ENCODE measurements at regions not wholly inside any gene's neighbourhood (a gene's known extent, or its start where the extent isn't known, plus 50 kb on each side); places are given as distances from the start of the nearest gene placed in this dataset.

- intact Hi-C loops (cut with micrococcal nuclease): no loop called here
- ChIA-PET POLR2A (interaction anchor here (0.8 kb wide), 1 partner anchor 9 kb away, joined by 3 read pairs; no protein-coding TSS in a partner anchor), CTCF (interaction anchor here (1.0 to 1.1 kb wide), 2 partner anchors 39 to 80 kb away, joined by 3 to 5 read pairs; no protein-coding TSS in a partner anchor)
- no peaks in the 10 kb centered on the region for H3K27me3 Mint-ChIP-seq (ENCODE audit: insufficient read depth, unreplicated experiment)
- H3K9me3 Mint-ChIP-seq (ENCODE audit: unreplicated experiment): no peaks in the 10 kb centered on the region
- no peak for DNase-seq (ENCODE audit: unreplicated experiment)
- peaks cover 5% of the 10 kb centered on the region for H3K4me1 Mint-ChIP-seq (ENCODE audit: insufficient read depth, unreplicated experiment)
- H3K36me3 Mint-ChIP-seq (ENCODE audit: insufficient read depth, unreplicated experiment): no peaks in the 10 kb centered on the region
- no peak for TF ChIP-seq CTCF (IDR thresholded peaks at IDR 0.05; ENCODE audit: unreplicated experiment)
- H3K4me3 Mint-ChIP-seq (ENCODE audit: unreplicated experiment): no peak overlapping the region
- no peak overlapping the region for H3K27ac Mint-ChIP-seq (ENCODE audit: low read depth, unreplicated experiment)
- BruUV-seq (replicated peaks): no TSS peak
Measured at GRCh38 chr2:67295406-67295805, 101.7 kb upstream of the ETAA1 start.

GRCh38 chr2:67295851-67296250 is 101.3 kb upstream of the ETAA1 start:
- H3K9me3 Mint-ChIP-seq (ENCODE audit: unreplicated experiment): no peaks in the 10 kb centered on the region
- ChIA-PET POLR2A (interaction anchor here (0.8 kb wide), 1 partner anchor 9 kb away, joined by 3 read pairs; no protein-coding TSS in a partner anchor), CTCF (interaction anchor here (1.0 to 1.1 kb wide), 2 partner anchors 40 to 80 kb away, joined by 3 to 5 read pairs; no protein-coding TSS in a partner anchor)
- intact Hi-C loops (cut with micrococcal nuclease): no loop called here
- H3K36me3 Mint-ChIP-seq (ENCODE audit: insufficient read depth, unreplicated experiment): no peaks in the 10 kb centered on the region
- DNase-seq (ENCODE audit: unreplicated experiment): no peak
- BruUV-seq (replicated peaks): no TSS peak
- no peaks in the 10 kb centered on the region for H3K27me3 Mint-ChIP-seq (ENCODE audit: insufficient read depth, unreplicated experiment)
- no peak for TF ChIP-seq CTCF (IDR thresholded peaks at IDR 0.05; ENCODE audit: unreplicated experiment)
- H3K4me3 Mint-ChIP-seq (ENCODE audit: unreplicated experiment): no peak overlapping the region
- peaks cover 1% of the 10 kb centered on the region for H3K4me1 Mint-ChIP-seq (ENCODE audit: insufficient read depth, unreplicated experiment)
- no peak overlapping the region for H3K27ac Mint-ChIP-seq (ENCODE audit: low read depth, unreplicated experiment)

- ChIA-PET POLR2A (interaction anchor here (0.8 to 0.9 kb wide), 2 partner anchors 9 to 13 kb away, joined by 3 to 4 read pairs; no protein-coding TSS in a partner anchor), CTCF (no interaction called here)
- Mint-ChIP-seq H3K9me3 (ENCODE audit: unreplicated experiment) (no peaks in the 10 kb centered on the region), H3K4me3 (ENCODE audit: unreplicated experiment) (no peak overlapping the region), H3K36me3 (ENCODE audit: insufficient read depth, unreplicated experiment) (no peaks in the 10 kb centered on the region), H3K27ac (ENCODE audit: low read depth, unreplicated experiment) (no peak overlapping the region), H3K4me1 (ENCODE audit: insufficient read depth, unreplicated experiment) (no peaks in the 10 kb centered on the region), H3K27me3 (ENCODE audit: insufficient read depth, unreplicated experiment) (no peaks in the 10 kb centered on the region)
- TF ChIP-seq CTCF (IDR thresholded peaks at IDR 0.05; ENCODE audit: unreplicated experiment): no peak
- DNase-seq (ENCODE audit: unreplicated experiment): no peak
- no TSS peak for BruUV-seq (replicated peaks)
- intact Hi-C loops (cut with micrococcal nuclease): no loop called here
Measured at GRCh38 chr2:67304300-67304890, 92.7 kb upstream of the ETAA1 start.

- intact Hi-C loops (cut with micrococcal nuclease): no loop called here
- no TSS peak for BruUV-seq (replicated peaks)
- no peaks in the 10 kb centered on the region for H3K27me3 Mint-ChIP-seq (ENCODE audit: insufficient read depth, unreplicated experiment)
- no peak for DNase-seq (ENCODE audit: unreplicated experiment)
- no peak overlapping the region for H3K4me3 Mint-ChIP-seq (ENCODE audit: unreplicated experiment)
- H3K9me3 Mint-ChIP-seq (ENCODE audit: unreplicated experiment): no peaks in the 10 kb centered on the region
- H3K27ac Mint-ChIP-seq (ENCODE audit: low read depth, unreplicated experiment): no peak overlapping the region
- CTCF ChIA-PET: no interaction called here
- POLR2A ChIA-PET: no interaction called here
- no peaks in the 10 kb centered on the region for H3K36me3 Mint-ChIP-seq (ENCODE audit: insufficient read depth, unreplicated experiment)
- peaks cover 12% of the 10 kb centered on the region for H3K4me1 Mint-ChIP-seq (ENCODE audit: insufficient read depth, unreplicated experiment)
- no peak for TF ChIP-seq CTCF (IDR thresholded peaks at IDR 0.05; ENCODE audit: unreplicated experiment)
Measured at GRCh38 chr2:67309281-67309680, 87.9 kb upstream of the ETAA1 start.

Data from MCF 10A (cell line).